DMS153 (cell line): ENCODE measurements at regions not wholly inside any gene's neighbourhood (a gene's known extent, or its start where the extent isn't known, plus 50 kb on each side); places are given as distances from the start of the nearest gene placed in this dataset.
"Not testable (repeated sequence)": the region's sequence is repeated elsewhere in the genome, so short reads cannot be mapped to it uniquely, and the experiment has no call there.

Experiments used
- DNase-seq: peaks from one replicate; lab custom pipeline; 2025; lab: John Stamatoyannopoulos, UW

GRCh38 chr5:162990856-162991497 is 446.4 kb upstream of the CCNG1 start:
- DNase-seq: no peak

GRCh38 chr5:162995568-162995967 is 441.8 kb upstream of the CCNG1 start:
- no peak for DNase-seq

- DNase-seq: no peak
Observed at GRCh38 chr5:162996053-162996452, 441.3 kb upstream of the CCNG1 start.

- no peak for DNase-seq
Observed at GRCh38 chr5:163005949-163006348, 431.4 kb upstream of the CCNG1 start.

GRCh38 chr5:163022582-163023128 is 414.7 kb upstream of the CCNG1 start:
- no peak for DNase-seq

- no peak for DNase-seq
Observed at GRCh38 chr5:163023846-163024245, 413.5 kb upstream of the CCNG1 start.

GRCh38 chr5:163024936-163025335 is 412.5 kb upstream of the CCNG1 start:
- DNase-seq: no peak

GRCh38 chr5:163033656-163034055 is 403.7 kb upstream of the CCNG1 start:
- no peak for DNase-seq

- DNase-seq: no peak
Observed at GRCh38 chr5:163041254-163041653, 396.1 kb upstream of the CCNG1 start.

GRCh38 chr5:163079618-163080017 is 357.8 kb upstream of the CCNG1 start:
- no peak for DNase-seq

GRCh38 chr5:163089230-163089629 is 348.2 kb upstream of the CCNG1 start:
- no peak for DNase-seq

GRCh38 chr5:163089926-163090325 is 347.5 kb upstream of the CCNG1 start:
- DNase-seq: no peak

GRCh38 chr5:163094492-163095180 is 342.8 kb upstream of the CCNG1 start:
- no peak for DNase-seq

GRCh38 chr5:163104464-163104863 is 332.9 kb upstream of the CCNG1 start:
- DNase-seq: no peak

GRCh38 chr5:163105456-163105855 is 331.9 kb upstream of the CCNG1 start:
- no peak for DNase-seq

GRCh38 chr5:163106098-163106497 is 331.3 kb upstream of the CCNG1 start:
- no peak for DNase-seq

- no peak for DNase-seq
Observed at GRCh38 chr5:163108351-163108750, 329.0 kb upstream of the CCNG1 start.

- DNase-seq: no peak
Observed at GRCh38 chr5:163115011-163115410, 322.4 kb upstream of the CCNG1 start.

GRCh38 chr5:163116618-163117017 is 320.8 kb upstream of the CCNG1 start:
- DNase-seq: not testable (repeated sequence)

- DNase-seq: no peak
Observed at GRCh38 chr5:163134061-163134460, 303.3 kb upstream of the CCNG1 start.

GRCh38 chr5:163135849-163136248 is 301.5 kb upstream of the CCNG1 start:
- DNase-seq: no peak

- DNase-seq: no peak
Observed at GRCh38 chr5:163161512-163161911, 275.9 kb upstream of the CCNG1 start.

GRCh38 chr5:163162645-163163044 is 274.8 kb upstream of the CCNG1 start:
- DNase-seq: no peak

- no peak for DNase-seq
Observed at GRCh38 chr5:163163858-163164257, 273.5 kb upstream of the CCNG1 start.
